ENCODE measurements at regions not wholly inside any gene's neighbourhood (a gene's known extent, or its start where the extent isn't known, plus 50 kb on each side); places are given as distances from the start of the nearest gene placed in this dataset.

DNA sequence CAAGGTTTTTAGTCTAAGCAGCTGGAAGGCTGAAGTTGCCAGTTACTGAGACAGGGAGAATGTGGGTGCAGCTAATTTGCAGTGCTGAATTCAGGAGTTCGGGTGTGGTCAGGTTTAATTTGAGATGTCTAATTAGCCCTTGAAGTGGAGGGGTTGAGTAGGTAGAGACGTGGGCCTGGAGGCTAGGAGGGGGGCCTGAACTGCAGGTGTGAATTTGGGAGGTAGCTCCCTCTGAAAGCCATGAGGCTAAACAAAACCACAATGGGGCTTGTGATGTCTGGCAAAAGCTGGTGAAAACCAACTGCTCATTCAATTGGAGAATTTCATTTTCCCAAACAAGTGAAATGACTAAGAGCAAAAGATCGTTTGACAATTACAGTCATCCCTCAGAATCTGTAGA lies 246.0 kb upstream of the NFE2L3 start:
- TF ChIP-seq, protein P1, sequence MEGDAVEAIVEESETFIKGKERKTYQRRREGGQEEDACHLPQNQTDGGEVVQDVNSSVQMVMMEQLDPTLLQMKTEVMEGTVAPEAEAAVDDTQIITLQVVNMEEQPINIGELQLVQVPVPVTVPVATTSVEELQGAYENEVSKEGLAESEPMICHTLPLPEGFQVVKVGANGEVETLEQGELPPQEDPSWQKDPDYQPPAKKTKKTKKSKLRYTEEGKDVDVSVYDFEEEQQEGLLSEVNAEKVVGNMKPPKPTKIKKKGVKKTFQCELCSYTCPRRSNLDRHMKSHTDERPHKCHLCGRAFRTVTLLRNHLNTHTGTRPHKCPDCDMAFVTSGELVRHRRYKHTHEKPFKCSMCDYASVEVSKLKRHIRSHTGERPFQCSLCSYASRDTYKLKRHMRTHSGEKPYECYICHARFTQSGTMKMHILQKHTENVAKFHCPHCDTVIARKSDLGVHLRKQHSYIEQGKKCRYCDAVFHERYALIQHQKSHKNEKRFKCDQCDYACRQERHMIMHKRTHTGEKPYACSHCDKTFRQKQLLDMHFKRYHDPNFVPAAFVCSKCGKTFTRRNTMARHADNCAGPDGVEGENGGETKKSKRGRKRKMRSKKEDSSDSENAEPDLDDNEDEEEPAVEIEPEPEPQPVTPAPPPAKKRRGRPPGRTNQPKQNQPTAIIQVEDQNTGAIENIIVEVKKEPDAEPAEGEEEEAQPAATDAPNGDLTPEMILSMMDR (IDR thresholded peaks at IDR 0.05): no peak
- no peak for TF ChIP-seq POLR2A (IDR thresholded peaks at IDR 0.05)
